Right atrium auricular region (tissue), 2 donors: ENCODE measurements at regions not wholly inside any gene's neighbourhood (a gene's known extent, or its start where the extent isn't known, plus 50 kb on each side); places are given as distances from the start of the nearest gene placed in this dataset.

Experiments
- DNase-seq: peaks from one replicate; pipeline ENCODE4 v3.0.0-alpha.2; 2019; ENCODE audit warnings: low spot score
- H3K27ac ChIP-seq, 2 donors: fragments of 200-600 bp; sonication (generic); 1 replicate in 1 of 2; 2 replicates in 1 of 2; pipeline ENCODE4 v1.5.1; 2016 to 2019
- H3K27me3 ChIP-seq, 2 donors: fragments of 200-600 bp; sonication (generic); one replicate each; pipeline versions ENCODE4 v1.5.1 to v1.6.0; 2017 to 2019
- H3K36me3 ChIP-seq: fragments of 200-600 bp; sonication (generic); one replicate; pipeline ENCODE4 v1.5.1; 2016
- H3K4me1 ChIP-seq, 2 donors: fragments of 200-600 bp; sonication (generic); one replicate each; pipeline versions ENCODE4 v1.5.1 to v1.6.0; 2017 to 2019
- H3K4me3 ChIP-seq, 2 donors: fragments of 200-600 bp; sonication (generic); 1 replicate in 1 of 2; 2 replicates in 1 of 2; pipeline ENCODE4 v1.5.1; 2017 to 2019; ENCODE audit warnings: mild to moderate bottlenecking in 1 of 2, moderate library complexity in 1 of 2
- H3K9me3 ChIP-seq, 2 donors: fragments of 200-600 bp; sonication (generic); one replicate each; pipeline ENCODE4 v1.5.1; 2019
- CTCF ChIP-seq, 2 donors: fragments of 200-600 bp; sonication (generic); IDR thresholded peaks; one replicate each; pipeline ENCODE4 v1.5.1; 2019; ENCODE audit warnings: antibody characterized with exemption in 2 of 2

- no peak overlapping the region for H3K27ac ChIP-seq
- H3K27me3 ChIP-seq = no peaks in the 10 kb centered on the region
- H3K9me3 ChIP-seq = peaks cover 0 to 9% of the 10 kb centered on the region in 2 donors
- no peak for TF ChIP-seq CTCF (IDR thresholded peaks at IDR 0.05)
- no peak overlapping the region for H3K4me3 ChIP-seq
- no peaks in the 10 kb centered on the region for H3K36me3 ChIP-seq
- H3K4me1 ChIP-seq = no peaks in the 10 kb centered on the region
- no peak for DNase-seq
Measured at GRCh38 chr1:95744731-95745130, 510.7 kb downstream of the RWDD3 start.

- Histone ChIP-seq H3K27me3 (no peaks in the 10 kb centered on the region), H3K27ac (no peak overlapping the region), H3K36me3 (no peaks in the 10 kb centered on the region), H3K9me3 (peaks cover 0 to 26% of the 10 kb centered on the region in 2 donors), H3K4me3 (no peak overlapping the region), H3K4me1 (no peaks in the 10 kb centered on the region)
- DNase-seq = no peak
- TF ChIP-seq CTCF (IDR thresholded peaks at IDR 0.05) = no peak
Measured at GRCh38 chr1:95752515-95753381, 518.7 kb downstream of the RWDD3 start.

- H3K9me3 ChIP-seq = peaks cover 0 to 26% of the 10 kb centered on the region in 2 donors
- H3K4me3 ChIP-seq = no peak overlapping the region
Measured at GRCh38 chr1:95753382-95754016, 519.5 kb downstream of the RWDD3 start.

GRCh38 chr1:95754412-95754811 lies 520.4 kb downstream of the RWDD3 start:
- H3K9me3 ChIP-seq = peaks cover 0 to 26% of the 10 kb centered on the region in 2 donors
- no peak for DNase-seq
- H3K4me3 ChIP-seq = no peak overlapping the region
- no peak overlapping the region for H3K27ac ChIP-seq
- no peak for TF ChIP-seq CTCF (IDR thresholded peaks at IDR 0.05)
- H3K4me1 ChIP-seq = no peaks in the 10 kb centered on the region
- no peaks in the 10 kb centered on the region for H3K27me3 ChIP-seq
- no peaks in the 10 kb centered on the region for H3K36me3 ChIP-seq

More at GRCh38 chr1:95753382-95754016, 519.5 kb downstream of the RWDD3 start:
- H3K36me3 ChIP-seq = no peaks in the 10 kb centered on the region
- no peak for DNase-seq
- H3K4me1 ChIP-seq = no peaks in the 10 kb centered on the region
- H3K27me3 ChIP-seq = no peaks in the 10 kb centered on the region
- TF ChIP-seq CTCF (IDR thresholded peaks at IDR 0.05) = no peak
- no peak overlapping the region for H3K27ac ChIP-seq

GRCh38 chr1:95766036-95766435 lies 532.0 kb downstream of the RWDD3 start:
- no peak for DNase-seq
- no peaks in the 10 kb centered on the region for H3K27me3 ChIP-seq
- no peaks in the 10 kb centered on the region for H3K4me1 ChIP-seq
- no peak for TF ChIP-seq CTCF (IDR thresholded peaks at IDR 0.05)
- no peak overlapping the region for H3K4me3 ChIP-seq
- H3K9me3 ChIP-seq = peaks cover 0 to 4% of the 10 kb centered on the region in 2 donors
- no peaks in the 10 kb centered on the region for H3K36me3 ChIP-seq
- no peak overlapping the region for H3K27ac ChIP-seq
